ENCODE measurements at regions not wholly inside any gene's neighbourhood (a gene's known extent, or its start where the extent isn't known, plus 50 kb on each side); places are given as distances from the start of the nearest gene placed in this dataset.

DNA sequence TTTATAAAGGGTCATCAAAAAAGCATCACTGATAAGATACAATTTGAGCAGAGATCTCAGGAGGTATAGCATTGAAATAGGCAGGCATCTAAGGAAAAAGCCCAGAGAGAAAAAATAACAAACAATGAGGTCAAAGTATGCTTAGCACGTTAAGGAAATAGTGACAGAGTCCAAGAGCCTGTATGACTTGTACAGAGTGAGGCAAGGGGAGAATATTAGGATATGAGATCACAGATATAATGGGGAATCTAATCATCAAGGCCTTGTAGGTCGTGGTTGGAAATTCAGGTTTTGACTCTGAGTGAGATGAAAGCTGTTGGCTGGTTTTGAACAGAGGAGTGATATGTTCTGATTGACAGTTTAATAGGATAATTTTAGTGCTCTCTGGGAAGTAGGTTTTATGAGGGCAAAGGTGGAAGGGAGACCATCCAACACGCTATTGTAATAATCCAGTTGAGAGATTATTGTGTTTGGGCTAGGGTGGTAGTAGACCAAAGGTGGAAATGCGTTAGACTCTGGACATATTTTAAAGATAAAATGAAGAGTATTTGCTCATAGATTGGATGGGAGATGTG, 644.6 kb upstream of the TMPRSS15 start:
- TF ChIP-seq MAX (IDR thresholded peaks at IDR 0.05) (no peak), REST (IDR thresholded peaks at IDR 0.05; ENCODE audit: low read depth) (no peak), EP300 (IDR thresholded peaks at IDR 0.05; ENCODE audit: borderline replicate concordance) (no peak), CEBPB (IDR thresholded peaks at IDR 0.05) (no peak), EGR1 (IDR thresholded peaks at IDR 0.05) (no peak), RAD21 (IDR thresholded peaks at IDR 0.05; ENCODE audit: low read depth) (no peak), TCF12 (IDR thresholded peaks at IDR 0.05; ENCODE audit: low read depth) (no peak), USF1 (IDR thresholded peaks at IDR 0.05) (no peak), CREB1 (IDR thresholded peaks at IDR 0.05; ENCODE audit: low read depth) (no peak), YY1 (IDR thresholded peaks at IDR 0.05; ENCODE audit: low read depth) (no peak)
